GM19468 (cell line): ENCODE measurements at regions not wholly inside any gene's neighbourhood (a gene's known extent, or its start where the extent isn't known, plus 50 kb on each side); places are given as distances from the start of the nearest gene placed in this dataset.

Experiments
- ATAC-seq: cut with Tn5 transposase; IDR thresholded peaks from one replicate; pipeline ENCODE4 v1.9.1; 2021; ENCODE audit warnings: mild to moderate bottlenecking, moderate library complexity, moderate number of reproducible peaks; ENCODE audit not compliant: unreplicated experiment; ENCODE audit errors: extremely low read depth

- ATAC-seq = no peak
These were observed 155.0 kb downstream of the OPN5 start for GRCh38 chr6:47936820-47937219.

DNA sequence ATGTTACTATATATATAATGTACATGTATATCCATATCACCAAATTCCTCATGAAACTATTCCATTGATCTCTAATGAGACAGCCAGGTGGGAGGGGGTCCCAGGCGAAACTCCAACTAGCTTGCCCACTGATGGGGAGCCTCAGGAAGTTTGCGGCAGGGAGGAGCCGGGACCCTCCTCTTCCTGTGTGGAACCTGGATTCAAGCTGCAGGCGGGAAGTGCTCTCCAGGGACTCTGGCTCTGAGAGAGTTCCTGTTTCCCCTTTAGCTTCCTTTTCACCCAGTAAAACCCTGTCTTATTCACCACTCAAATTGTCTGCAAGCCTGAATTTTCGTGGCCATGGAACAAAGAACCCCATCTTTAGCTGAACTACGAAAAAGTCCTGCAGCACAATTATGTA lies 152.2 kb downstream of the OPN5 start:
- ATAC-seq = no peak

DNA sequence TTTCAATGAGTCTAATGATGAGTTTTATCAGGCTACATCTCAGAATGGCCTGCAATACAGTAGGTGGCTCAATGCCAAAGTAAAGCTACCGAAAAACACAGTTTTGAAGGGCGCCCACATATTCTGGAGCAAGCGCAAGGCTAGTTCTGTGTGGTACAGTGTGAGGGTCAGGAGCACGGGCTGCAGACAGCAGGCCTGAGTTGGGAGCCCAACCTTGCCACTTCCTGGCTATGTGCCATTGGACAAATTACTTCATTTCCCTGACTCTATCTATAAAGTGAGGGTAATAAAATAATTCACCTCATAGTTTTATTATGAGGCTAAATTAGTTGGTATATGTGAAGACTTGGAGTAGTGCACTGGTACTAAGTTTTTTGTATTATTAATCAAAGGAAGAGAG lies 150.7 kb downstream of the OPN5 start:
- ATAC-seq = no peak

DNA sequence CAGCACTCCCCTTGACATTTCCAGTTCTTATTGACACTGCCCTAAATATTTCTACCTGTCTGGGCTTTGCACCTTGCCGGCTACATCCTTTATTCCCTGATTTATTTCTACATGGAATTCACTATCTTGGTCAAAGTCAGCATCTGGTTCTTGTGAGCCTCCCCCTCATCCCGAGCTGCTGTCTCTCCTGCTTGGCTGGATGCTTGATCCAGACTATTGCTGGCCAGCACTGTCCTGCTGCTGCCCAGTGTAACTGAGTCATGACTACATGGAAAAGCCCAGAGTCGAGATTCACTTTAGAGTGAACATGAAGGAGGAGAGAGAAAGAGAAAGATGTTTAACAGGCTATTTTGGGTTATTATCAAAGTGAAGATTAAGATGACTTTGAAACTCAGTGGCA lies 142.2 kb downstream of the OPN5 start:
- ATAC-seq = no peak

DNA sequence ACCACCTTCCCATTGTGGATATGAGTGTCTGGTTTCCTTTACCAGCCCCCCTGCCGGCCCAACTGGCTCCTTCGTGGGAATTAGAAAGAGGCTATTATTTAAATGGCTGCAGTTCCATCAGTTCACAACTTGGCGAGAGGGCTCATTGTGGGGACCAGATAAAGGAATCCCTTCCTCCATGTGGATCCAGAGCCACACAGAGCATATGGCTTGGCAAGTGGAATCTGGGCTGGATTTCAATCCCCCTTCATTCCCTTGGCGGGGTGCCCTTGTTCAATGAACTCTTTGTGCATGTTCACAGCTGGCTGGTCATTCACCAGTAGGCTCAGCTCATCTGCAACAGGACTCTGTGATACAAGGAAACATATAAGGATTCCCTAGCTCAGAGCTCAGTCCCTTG lies 140.6 kb downstream of the OPN5 start:
- ATAC-seq = no peak

- no peak for ATAC-seq
These were observed 138.0 kb downstream of the OPN5 start for GRCh38 chr6:47919875-47920274.

DNA sequence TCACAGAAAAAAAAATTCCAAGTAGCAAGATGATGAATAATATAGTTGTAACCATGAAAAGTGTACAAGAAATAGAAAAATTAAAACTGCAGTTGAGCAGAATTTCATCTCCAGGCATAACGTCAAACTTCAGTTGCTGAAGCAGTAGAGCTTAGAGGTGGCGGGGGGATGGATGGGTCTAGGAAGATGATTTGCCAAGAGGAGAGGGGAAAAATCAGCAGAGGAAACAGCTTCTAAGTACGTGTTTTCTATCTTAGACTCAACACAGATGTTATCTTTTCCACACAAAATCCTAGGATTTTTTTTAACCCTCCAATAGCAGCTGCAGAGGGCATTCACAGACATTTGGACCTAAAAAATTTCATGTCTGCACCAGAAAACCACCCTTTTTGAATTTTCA lies 136.0 kb downstream of the OPN5 start:
- no peak for ATAC-seq

- ATAC-seq = no peak
These were observed 135.4 kb downstream of the OPN5 start for GRCh38 chr6:47917202-47917601.

DNA sequence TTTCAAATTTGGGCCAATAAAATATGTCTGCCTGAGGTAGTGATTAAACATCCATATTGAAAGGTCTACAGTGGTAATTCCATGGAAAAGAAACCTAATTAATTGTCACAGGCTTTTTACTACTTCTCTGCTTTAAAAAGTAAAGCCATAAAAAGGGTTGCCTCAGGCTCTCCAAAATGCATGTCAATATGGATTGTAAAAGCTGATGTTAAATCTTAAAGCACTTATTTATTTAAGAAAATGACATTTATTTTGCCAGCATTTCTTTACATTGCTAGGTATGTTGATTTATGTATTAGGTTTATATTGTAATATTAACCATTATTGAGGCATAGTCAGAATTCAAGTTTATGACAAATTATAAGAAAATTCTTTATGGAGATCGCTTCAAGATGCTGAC lies 133.2 kb downstream of the OPN5 start:
- no peak for ATAC-seq

GRCh38 chr6:47908271-47908670 lies 126.4 kb downstream of the OPN5 start:
- no peak for ATAC-seq

DNA sequence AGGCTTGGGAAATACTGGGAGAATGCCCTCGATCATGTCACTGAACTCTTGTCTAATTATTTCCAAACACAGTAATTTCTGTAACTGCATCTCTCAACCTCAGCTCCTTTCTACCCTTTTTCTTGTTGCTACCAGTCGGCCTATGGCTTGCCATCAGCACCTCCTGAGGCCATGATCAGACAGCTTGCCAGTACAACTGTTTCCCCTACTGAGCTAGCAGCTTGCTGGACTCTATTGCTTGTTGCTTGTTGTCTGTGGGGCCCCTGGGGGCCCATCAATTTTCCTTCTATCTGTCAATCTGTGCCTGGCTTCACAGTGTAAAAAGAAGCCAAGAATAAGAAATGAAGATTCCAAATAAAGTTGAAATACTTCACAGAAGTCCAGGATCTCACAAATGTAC lies 123.9 kb downstream of the OPN5 start:
- no peak for ATAC-seq

DNA sequence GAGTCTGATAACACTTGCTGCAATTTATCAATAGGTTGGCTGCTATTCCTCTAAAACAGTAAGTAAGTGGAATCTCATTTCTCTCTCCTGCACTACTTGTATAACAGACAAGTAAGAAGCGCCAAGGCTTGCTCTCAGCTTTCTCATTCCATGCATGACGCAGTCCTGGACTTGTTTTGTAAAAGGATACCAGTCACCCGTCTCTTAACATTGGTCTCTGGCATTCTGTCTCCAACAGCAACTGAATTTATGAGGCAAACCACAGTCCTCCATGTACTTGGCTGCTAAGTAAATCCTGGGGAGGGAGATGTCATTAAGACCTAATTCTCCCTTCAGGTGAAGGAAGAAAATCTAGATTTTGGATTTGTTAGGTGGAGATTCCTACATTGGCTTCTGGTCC lies 115.4 kb downstream of the OPN5 start:
- no peak for ATAC-seq

- ATAC-seq = no peak
These were observed 108.6 kb downstream of the OPN5 start for GRCh38 chr6:47890326-47890875.

- ATAC-seq = no peak
These were observed 97.2 kb downstream of the OPN5 start for GRCh38 chr6:47879015-47879414.
